Glutamatergic neuron (in vitro differentiated cells): ENCODE measurements at regions not wholly inside any gene's neighbourhood (a gene's known extent, or its start where the extent isn't known, plus 50 kb on each side); places are given as distances from the start of the nearest gene placed in this dataset.

ENCODE experiments used
- DNase-seq: peaks from one replicate; pipeline ENCODE4 v3.0.0; 2022
- H3K27ac Mint-ChIP-seq: one replicate; pipeline ENCODE4 v1.8.0; 2020; ENCODE audit warnings: mild to moderate bottlenecking, mixed read lengths, inconsistent platforms; ENCODE audit not compliant: unreplicated experiment
- H3K27me3 Mint-ChIP-seq: one replicate; pipeline ENCODE4 v1.8.0; 2020; ENCODE audit warnings: mild to moderate bottlenecking, moderate library complexity, mixed read lengths, inconsistent platforms; ENCODE audit not compliant: unreplicated experiment
- H3K36me3 Mint-ChIP-seq: one replicate; pipeline ENCODE4 v1.8.0; 2020; ENCODE audit warnings: mild to moderate bottlenecking, mixed read lengths, inconsistent platforms; ENCODE audit not compliant: unreplicated experiment
- H3K4me1 Mint-ChIP-seq: one replicate; pipeline ENCODE4 v1.8.0; 2020; ENCODE audit warnings: mild to moderate bottlenecking, low read depth, mixed read lengths, inconsistent platforms; ENCODE audit not compliant: unreplicated experiment
- H3K4me3 Mint-ChIP-seq: one replicate; pipeline ENCODE4 v1.8.0; 2020; ENCODE audit warnings: mild to moderate bottlenecking, mixed read lengths, inconsistent platforms; ENCODE audit not compliant: unreplicated experiment
- H3K9me3 Mint-ChIP-seq: one replicate; pipeline ENCODE4 v1.8.0; 2020; ENCODE audit warnings: mild to moderate bottlenecking, moderate library complexity, mixed read lengths, inconsistent platforms; ENCODE audit not compliant: unreplicated experiment
- TF ChIP-seq, protein P1 (sequence below): fragments of 200-600 bp; sonication (generic); IDR thresholded peaks from one replicate; pipeline ENCODE4 v1.5.0; 2021; ENCODE audit not compliant: partially characterized antibody, unreplicated experiment

DNA sequence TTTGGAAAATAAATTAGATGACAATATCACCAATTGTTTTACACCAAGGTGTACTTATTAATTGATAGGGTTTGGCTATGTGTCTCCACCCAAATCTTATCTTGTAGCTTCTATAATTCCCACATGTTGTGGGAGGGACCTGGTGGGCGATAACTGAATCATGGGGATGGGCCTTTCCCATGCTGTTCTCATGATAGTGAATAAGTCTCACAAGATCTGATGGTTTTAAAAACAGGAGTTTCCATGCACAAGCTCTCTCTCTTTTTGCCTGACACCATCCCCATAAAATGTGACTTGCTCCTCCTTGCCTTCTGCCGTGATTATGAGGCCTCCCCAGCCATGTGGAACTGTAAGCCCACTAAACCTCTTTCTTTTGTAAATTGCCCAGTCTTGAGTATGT lies 131.0 kb upstream of the LMO4 start:
- TF ChIP-seq, protein P1, sequence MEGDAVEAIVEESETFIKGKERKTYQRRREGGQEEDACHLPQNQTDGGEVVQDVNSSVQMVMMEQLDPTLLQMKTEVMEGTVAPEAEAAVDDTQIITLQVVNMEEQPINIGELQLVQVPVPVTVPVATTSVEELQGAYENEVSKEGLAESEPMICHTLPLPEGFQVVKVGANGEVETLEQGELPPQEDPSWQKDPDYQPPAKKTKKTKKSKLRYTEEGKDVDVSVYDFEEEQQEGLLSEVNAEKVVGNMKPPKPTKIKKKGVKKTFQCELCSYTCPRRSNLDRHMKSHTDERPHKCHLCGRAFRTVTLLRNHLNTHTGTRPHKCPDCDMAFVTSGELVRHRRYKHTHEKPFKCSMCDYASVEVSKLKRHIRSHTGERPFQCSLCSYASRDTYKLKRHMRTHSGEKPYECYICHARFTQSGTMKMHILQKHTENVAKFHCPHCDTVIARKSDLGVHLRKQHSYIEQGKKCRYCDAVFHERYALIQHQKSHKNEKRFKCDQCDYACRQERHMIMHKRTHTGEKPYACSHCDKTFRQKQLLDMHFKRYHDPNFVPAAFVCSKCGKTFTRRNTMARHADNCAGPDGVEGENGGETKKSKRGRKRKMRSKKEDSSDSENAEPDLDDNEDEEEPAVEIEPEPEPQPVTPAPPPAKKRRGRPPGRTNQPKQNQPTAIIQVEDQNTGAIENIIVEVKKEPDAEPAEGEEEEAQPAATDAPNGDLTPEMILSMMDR: no peak
- no peak overlapping the region for H3K4me3 Mint-ChIP-seq
- H3K9me3 Mint-ChIP-seq: no peaks in the 10 kb centered on the region
- no peak overlapping the region for H3K27ac Mint-ChIP-seq
- H3K27me3 Mint-ChIP-seq: no peaks in the 10 kb centered on the region
- no peaks in the 10 kb centered on the region for H3K36me3 Mint-ChIP-seq
- no peak for DNase-seq
- H3K4me1 Mint-ChIP-seq: peaks cover 2% of the 10 kb centered on the region

DNA sequence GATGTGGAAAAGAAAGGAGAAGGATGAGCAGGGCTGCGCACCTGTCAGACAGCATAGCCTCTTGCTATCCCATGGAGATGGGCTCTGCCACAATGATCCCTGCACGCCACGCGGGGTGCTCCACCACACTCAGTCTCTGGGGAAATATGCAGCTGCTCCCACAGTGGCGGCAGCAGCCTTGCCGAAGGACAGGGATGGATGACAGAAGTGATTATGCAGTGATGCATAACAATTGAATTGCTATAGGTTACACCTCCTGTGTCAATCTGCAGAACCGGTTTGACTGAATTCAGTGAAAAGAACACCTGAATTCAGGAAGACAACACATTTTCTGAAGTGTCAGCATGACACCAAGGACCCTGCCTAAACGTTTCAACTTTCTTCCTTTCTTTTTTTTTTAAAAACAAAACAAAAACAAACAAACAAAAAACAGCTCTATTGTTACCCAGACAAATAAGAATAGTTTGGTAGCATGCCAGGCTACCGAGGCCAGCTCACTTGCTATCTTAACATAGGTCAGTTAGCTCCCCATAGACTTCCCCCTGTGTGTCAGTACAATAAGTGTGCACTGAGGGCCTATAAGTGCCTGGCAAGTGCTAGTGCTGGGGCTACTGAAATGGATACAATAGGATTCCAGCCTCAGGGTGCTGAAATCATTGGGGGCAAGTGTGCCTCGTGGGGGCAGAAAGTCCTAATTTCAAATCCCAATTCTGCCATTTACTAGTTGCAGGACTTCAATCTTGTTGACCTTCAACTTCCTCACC lies 127.6 kb upstream of the LMO4 start:
- DNase-seq: no peak
- no peak overlapping the region for H3K27ac Mint-ChIP-seq
- peaks cover 2% of the 10 kb centered on the region for H3K4me1 Mint-ChIP-seq
- no peaks in the 10 kb centered on the region for H3K27me3 Mint-ChIP-seq
- H3K4me3 Mint-ChIP-seq: no peak overlapping the region
- TF ChIP-seq, protein P1: no peak
- no peaks in the 10 kb centered on the region for H3K36me3 Mint-ChIP-seq
- no peaks in the 10 kb centered on the region for H3K9me3 Mint-ChIP-seq

DNA sequence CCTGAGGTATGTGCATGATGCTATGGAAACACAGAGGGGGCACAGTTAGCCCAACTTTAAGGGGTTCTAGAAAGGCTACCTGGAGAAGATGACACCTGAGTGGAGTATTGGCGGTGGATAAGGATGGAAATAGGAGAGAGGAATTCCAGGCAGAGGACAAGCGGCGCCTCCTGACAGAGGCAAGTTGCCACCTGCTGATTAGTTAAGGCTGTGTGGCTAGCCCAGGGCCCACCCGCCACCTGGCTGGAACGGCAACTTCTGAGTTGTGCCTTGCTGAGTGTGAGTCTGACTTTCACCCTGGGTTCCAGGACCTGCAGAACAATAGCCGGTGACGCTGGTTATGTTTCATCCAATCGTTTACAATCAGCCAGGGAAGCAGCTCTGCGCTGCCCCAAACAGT lies 126.9 kb upstream of the LMO4 start:
- H3K4me1 Mint-ChIP-seq: peaks cover 6% of the 10 kb centered on the region
- TF ChIP-seq, protein P1: no peak
- no peaks in the 10 kb centered on the region for H3K9me3 Mint-ChIP-seq
- H3K27ac Mint-ChIP-seq: no peak overlapping the region
- H3K4me3 Mint-ChIP-seq: no peak overlapping the region
- no peaks in the 10 kb centered on the region for H3K27me3 Mint-ChIP-seq
- H3K36me3 Mint-ChIP-seq: no peaks in the 10 kb centered on the region
- no peak for DNase-seq

DNA sequence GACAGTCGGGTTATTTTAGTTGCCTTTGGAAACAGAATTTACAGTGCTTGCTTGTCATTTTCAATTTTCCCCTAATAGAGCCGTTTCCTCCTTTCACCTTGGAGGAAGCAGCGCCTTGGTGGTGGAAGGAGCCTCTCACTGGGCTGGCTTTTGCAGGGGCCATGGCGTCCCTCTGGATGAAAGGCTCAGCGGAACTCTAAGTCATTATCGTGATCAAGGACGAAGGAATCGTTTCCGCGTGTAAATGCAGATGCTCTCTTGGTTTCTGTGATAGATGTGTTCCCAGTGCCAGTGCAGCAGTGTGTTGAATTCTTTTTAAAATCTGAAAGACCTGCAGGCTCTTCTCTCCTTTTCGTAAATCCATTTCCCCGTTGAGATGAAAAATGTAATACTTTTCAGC lies 126.2 kb upstream of the LMO4 start:
- Mint-ChIP-seq H3K4me3 (no peak overlapping the region), H3K27me3 (no peaks in the 10 kb centered on the region), H3K27ac (no peak overlapping the region)

More for the DNA sequence above, 126.2 kb upstream of the LMO4 start:
- TF ChIP-seq, protein P1: no peak
- no peak for DNase-seq
- Mint-ChIP-seq H3K9me3 (no peaks in the 10 kb centered on the region), H3K36me3 (no peaks in the 10 kb centered on the region), H3K4me1 (peaks cover 6% of the 10 kb centered on the region)
